GM19328 (cell line): ENCODE measurements at regions not wholly inside any gene's neighbourhood (a gene's known extent, or its start where the extent isn't known, plus 50 kb on each side); places are given as distances from the start of the nearest gene placed in this dataset.
"Not testable (repeated sequence)": the region's sequence is repeated elsewhere in the genome, so short reads cannot be mapped to it uniquely, and the experiment has no call there.

Experiments used
- ATAC-seq: cut with Tn5 transposase; IDR thresholded peaks from one replicate; pipeline ENCODE4 v1.9.1; 2021; ENCODE audit warnings: mild to moderate bottlenecking, moderate library complexity; ENCODE audit not compliant: unreplicated experiment

GRCh38 chr4:82301390-82301789 lies 72.4 kb downstream of the HNRNPD start:
- ATAC-seq, result not testable (repeated sequence)

GRCh38 chr4:82293304-82293703 lies 80.5 kb downstream of the HNRNPD start:
- peak; percentile 98 for ATAC-seq

DNA sequence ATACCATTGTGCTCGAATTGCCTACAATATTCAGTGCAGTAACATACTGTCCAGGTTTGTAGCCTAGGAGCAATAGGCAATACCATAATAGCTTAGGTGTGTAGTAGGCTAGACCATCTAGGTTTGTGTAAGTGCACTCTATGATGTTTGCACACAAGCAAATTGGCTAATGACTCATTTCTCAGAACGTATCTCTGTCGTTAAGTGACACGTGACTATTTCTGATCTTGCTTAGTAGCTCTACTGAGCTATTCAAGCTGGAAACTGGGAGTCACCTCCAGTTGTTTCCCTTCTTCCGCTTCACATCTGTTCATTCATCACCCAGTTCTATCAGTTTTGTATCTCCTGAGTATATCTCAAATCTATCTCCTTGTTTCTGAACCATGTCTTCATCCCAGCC lies 86.1 kb downstream of the HNRNPD start:
- no peak for ATAC-seq

- ATAC-seq, result peak; percentile 100
Measured at GRCh38 chr4:82284858-82285805, 88.7 kb downstream of the HNRNPD start.

DNA sequence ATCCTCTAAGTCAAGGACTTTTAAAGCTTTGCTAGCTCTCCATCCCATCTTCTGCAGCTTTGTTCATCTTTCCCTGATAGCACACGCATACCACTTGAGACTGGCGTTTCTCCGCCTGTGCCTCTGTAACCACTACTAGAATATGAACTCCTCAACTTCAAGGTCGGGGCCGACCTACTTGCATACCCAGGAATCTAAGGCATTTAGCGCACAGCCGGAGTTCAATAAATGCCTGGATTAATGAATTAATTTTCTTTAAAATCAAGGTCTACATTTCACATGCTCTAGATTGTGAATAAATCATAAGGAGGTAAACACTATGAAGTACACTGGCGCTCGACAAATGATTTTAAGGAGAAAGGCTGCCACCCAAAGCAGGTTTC lies 89.3 kb downstream of the HNRNPD start:
- no peak for ATAC-seq

DNA sequence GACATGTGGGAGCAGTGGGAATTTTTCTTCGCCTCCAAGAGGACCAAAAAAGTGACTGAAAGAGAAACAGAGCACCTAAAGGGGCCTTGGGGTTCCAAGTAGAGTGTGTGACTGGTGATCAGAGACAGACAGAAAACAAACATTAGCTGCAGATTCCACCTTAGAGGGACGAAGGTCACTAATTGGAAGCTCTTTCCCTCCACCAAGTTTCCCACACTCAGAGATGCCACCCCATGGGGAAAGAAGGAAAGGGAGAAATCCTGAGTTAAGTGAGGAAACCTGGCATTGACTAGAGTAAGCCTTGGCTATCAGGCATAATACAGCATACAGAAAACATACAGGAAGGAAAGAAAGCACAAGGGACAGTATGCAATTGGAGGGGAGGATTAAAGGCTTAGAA lies 90.9 kb downstream of the HNRNPD start:
- ATAC-seq, result no peak

DNA sequence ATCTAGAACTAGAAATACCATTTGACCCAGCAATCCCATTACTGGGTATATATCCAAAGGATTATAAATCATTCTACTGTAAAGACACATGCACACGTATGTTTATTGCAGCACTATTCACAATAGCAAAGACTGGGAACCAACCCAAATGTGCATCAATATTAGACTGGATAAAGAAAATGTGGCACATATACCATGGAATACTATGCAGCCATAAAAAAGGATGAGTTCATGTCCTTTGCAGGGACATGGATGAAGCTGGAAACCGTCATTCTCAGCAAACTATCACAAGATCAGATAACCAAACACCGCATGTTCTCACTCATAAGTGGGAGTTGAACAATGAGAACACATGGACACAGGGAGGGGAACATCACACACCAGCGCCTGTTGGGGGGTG lies 94.2 kb downstream of the HNRNPD start:
- not testable (repeated sequence) for ATAC-seq

DNA sequence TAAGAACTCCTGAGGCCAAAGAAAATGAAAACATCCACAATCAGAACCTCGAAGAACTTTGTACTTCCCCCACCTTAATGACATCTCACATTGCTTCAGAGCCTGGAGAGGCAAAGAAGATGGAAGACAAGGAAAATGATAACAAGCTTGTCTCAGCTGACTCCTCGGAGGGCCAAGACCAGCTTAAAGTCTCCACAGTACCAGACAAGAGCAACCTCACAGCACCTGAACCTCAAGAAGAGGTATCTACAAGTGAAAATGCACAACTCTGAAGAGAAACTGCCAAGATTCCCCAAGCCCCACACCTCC lies 97.5 kb downstream of the HNRNPD start:
- no peak for ATAC-seq

GRCh38 chr4:82275431-82276331 lies 98.1 kb downstream of the HNRNPD start:
- no peak for ATAC-seq

DNA sequence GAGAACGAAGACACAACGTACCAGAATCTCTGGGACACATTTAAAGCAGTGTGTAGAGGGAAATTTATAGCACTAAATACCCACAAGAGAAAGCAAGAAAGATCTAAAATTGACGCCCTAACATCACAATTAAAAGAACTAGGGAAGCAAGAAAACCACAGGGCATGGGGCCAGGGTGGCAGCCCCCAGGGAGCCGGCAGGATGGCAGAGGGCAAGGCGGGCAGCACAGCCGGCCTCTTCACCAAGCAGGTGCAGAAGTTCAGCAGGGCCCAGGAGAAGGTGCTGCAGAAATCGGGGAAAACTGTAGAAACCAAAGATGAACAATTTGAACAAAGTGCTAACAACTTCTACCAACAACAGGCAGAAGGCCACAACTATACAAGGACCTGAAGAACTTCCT lies 99.1 kb downstream of the HNRNPD start:
- not testable (repeated sequence) for ATAC-seq

DNA sequence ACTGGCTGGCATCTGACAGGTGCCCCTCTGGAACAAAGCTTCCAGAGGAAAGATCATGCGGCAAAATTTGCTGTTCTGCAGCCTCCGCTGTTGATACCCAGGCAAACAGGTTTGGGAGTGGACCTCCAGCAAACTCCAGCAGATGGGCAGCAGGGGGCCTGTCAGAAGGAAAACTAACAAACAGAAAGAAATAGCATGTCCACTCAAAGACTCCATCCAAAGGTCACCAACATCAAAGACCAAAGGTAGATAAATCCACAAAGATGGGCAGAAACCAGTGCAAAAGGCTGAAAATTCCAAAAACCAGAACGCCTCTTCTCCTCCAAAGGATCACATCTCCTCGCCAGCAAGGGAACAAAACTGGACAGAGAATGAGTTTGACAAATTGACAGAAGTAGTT lies 101.3 kb downstream of the HNRNPD start:
- ATAC-seq, result not testable (repeated sequence)

DNA sequence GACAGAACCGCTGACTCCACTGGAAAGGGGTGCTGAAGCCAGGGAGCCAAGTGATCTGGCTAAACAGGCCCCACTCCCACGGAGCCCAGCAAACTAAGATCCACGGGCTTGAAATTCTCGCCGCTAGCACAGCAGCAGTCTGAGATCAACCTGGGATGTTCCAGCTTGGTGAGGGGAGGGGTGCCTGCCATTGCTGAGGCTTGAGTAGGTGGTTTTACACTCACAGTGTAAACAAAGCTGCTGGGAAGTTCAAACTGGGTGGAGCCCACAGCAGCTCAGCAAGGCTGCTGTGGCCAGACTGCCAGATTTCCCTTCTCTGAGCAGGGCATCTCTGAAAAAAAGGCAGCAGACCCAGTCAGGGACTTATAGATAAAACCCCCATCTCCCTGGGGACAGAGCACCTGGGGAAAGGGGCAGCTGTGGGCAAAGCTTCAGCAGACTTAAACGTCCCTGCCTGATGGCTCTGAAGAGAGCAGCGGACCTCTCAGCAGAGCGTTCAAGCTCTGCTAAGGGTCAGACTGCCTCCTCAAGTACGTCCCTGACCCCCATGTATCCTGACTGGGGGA lies 101.8 kb downstream of the HNRNPD start:
- not testable (repeated sequence) for ATAC-seq

GRCh38 chr4:82268826-82269193 lies 105.0 kb downstream of the HNRNPD start:
- no peak for ATAC-seq

GRCh38 chr4:82268050-82268825 lies 105.6 kb downstream of the HNRNPD start:
- ATAC-seq, result no peak

GRCh38 chr4:82267506-82267905 lies 106.3 kb downstream of the HNRNPD start:
- ATAC-seq, result no peak

- no peak for ATAC-seq
Measured at GRCh38 chr4:82266345-82266744, 107.4 kb downstream of the HNRNPD start.

DNA sequence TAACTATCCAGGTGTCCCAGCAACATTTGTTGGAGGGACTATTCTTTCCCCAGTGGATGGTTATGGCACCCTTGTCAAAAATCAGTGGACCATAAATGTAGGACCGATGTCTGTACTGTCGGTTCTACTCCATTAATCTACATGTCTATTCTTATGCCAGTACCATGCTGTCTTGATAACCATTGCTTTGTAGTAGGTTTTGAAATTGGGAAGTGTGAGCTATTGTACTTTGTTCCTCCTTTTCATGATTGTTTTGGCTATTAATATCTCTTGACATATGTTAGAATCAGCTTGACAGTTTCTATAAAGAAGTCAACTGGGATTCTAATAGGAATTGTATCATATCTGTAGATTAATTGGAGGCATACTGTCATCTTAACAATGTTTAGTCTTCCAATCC lies 112.7 kb downstream of the HNRNPD start:
- ATAC-seq, result no peak

DNA sequence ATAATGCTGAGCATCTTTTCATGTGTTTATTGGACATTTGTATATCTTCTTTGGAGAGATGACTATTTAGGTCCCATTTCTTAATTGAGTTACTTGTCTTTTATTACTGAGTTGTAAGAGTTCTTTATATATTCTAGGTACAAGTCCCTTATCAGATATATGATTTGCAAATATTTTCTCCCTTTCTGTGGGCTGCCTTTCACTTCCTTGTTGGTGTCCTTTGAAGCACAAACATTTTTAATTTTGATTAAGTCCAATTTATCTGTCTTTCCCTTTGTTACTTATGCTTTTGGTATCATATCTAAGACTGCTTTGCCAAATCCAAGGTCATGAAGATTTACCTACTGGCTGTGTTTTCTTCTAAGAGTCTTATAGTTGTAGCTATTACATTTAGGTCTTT lies 113.2 kb downstream of the HNRNPD start:
- no peak for ATAC-seq

DNA sequence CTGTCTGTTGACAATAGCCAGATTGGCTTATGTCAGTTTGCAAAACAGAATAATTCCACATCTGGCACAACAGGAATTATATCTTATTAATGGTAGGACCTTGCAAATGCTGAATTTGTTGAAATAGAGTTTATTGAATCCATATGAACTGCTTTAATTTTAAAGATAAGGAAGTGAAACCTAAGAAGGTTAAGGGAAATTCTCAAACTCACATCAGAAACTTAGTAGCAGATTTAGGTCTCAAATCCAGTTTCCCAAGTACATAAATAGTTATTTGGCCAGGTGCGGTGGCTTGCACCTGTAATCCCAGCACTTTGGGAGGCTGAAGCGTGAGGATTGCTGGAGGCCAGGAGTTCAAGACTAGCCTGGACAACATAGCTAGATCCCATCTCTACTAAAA lies 117.1 kb downstream of the HNRNPD start:
- no peak for ATAC-seq

GRCh38 chr4:82255657-82256056 lies 118.1 kb downstream of the HNRNPD start:
- ATAC-seq, result no peak
